Panc1 (cell line): ENCODE measurements at regions not wholly inside any gene's neighbourhood (a gene's known extent, or its start where the extent isn't known, plus 50 kb on each side); places are given as distances from the start of the nearest gene placed in this dataset.

Experiments
- POLR2AphosphoS5 ChIP-seq: IDR thresholded peaks from 2 replicates; pipeline ENCODE4 v1.6.1; 2012; ENCODE audit warnings: mild to moderate bottlenecking, low read depth, low read length, moderate library complexity
- SIN3A ChIP-seq: IDR thresholded peaks from 2 replicates; pipeline ENCODE4 v1.6.1; 2012; ENCODE audit warnings: low read depth, mild to moderate bottlenecking, low read length, moderate library complexity, borderline replicate concordance; ENCODE audit not compliant: insufficient read depth
- TCF7L2 ChIP-seq: IDR thresholded peaks from 2 replicates; pipeline ENCODE4 v1.6.1; 2011; ENCODE audit warnings: mild to moderate bottlenecking, low read depth, low read length, inconsistent platforms
- TF ChIP-seq, protein P1 (sequence below): fragments of 450-650 bp; IDR thresholded peaks from 2 replicates; pipeline ENCODE4 v1.5.1; 2017; ENCODE audit warnings: mild to moderate bottlenecking
- TF ChIP-seq, protein P2 (sequence below), 2 experiments: IDR thresholded peaks; 2 replicates each; pipeline ENCODE4 v1.6.1; 2011 to 2012; ENCODE audit warnings: low read depth in 2 of 2, control low read depth in 1 of 2, low read length in 1 of 2, mild to moderate bottlenecking in 1 of 2, moderate library complexity in 1 of 2; ENCODE audit not compliant: insufficient read depth in 1 of 2

DNA sequence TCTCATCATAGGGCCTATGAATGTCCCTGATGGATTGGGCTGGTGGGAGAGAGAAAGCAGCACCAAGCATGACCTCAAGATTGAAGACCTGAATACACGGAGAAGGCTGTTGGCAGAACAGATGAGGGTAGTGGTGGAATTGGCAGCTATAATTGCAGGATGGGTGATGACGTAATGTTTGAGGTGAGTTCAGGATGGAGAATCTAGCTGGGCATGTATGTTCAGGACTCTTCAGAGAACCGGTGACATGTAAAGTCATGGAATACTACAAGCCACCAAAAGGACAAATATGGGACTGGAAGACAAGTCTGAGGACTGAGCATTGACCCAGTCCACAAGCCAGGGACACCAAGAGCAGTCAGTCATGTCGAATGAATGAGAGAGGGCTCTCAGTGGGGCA lies 999.8 kb upstream of the TMEM132C start:
- TF ChIP-seq, protein P1, sequence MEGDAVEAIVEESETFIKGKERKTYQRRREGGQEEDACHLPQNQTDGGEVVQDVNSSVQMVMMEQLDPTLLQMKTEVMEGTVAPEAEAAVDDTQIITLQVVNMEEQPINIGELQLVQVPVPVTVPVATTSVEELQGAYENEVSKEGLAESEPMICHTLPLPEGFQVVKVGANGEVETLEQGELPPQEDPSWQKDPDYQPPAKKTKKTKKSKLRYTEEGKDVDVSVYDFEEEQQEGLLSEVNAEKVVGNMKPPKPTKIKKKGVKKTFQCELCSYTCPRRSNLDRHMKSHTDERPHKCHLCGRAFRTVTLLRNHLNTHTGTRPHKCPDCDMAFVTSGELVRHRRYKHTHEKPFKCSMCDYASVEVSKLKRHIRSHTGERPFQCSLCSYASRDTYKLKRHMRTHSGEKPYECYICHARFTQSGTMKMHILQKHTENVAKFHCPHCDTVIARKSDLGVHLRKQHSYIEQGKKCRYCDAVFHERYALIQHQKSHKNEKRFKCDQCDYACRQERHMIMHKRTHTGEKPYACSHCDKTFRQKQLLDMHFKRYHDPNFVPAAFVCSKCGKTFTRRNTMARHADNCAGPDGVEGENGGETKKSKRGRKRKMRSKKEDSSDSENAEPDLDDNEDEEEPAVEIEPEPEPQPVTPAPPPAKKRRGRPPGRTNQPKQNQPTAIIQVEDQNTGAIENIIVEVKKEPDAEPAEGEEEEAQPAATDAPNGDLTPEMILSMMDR: no peak
- TF ChIP-seq POLR2AphosphoS5 (no peak), SIN3A (no peak), TCF7L2 (no peak)
- TF ChIP-seq, protein P2, sequence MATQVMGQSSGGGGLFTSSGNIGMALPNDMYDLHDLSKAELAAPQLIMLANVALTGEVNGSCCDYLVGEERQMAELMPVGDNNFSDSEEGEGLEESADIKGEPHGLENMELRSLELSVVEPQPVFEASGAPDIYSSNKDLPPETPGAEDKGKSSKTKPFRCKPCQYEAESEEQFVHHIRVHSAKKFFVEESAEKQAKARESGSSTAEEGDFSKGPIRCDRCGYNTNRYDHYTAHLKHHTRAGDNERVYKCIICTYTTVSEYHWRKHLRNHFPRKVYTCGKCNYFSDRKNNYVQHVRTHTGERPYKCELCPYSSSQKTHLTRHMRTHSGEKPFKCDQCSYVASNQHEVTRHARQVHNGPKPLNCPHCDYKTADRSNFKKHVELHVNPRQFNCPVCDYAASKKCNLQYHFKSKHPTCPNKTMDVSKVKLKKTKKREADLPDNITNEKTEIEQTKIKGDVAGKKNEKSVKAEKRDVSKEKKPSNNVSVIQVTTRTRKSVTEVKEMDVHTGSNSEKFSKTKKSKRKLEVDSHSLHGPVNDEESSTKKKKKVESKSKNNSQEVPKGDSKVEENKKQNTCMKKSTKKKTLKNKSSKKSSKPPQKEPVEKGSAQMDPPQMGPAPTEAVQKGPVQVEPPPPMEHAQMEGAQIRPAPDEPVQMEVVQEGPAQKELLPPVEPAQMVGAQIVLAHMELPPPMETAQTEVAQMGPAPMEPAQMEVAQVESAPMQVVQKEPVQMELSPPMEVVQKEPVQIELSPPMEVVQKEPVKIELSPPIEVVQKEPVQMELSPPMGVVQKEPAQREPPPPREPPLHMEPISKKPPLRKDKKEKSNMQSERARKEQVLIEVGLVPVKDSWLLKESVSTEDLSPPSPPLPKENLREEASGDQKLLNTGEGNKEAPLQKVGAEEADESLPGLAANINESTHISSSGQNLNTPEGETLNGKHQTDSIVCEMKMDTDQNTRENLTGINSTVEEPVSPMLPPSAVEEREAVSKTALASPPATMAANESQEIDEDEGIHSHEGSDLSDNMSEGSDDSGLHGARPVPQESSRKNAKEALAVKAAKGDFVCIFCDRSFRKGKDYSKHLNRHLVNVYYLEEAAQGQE (IDR thresholded peaks at IDR 0.05; ENCODE audit: insufficient read depth in 1 of 2, low read depth in 2 of 2, low read length in 1 of 2): no peak
